B cell (primary cell): ENCODE measurements at regions not wholly inside any gene's neighbourhood (a gene's known extent, or its start where the extent isn't known, plus 50 kb on each side); places are given as distances from the start of the nearest gene placed in this dataset.

Experiments
- CTCF ChIP-seq: fragments of 200-600 bp; IDR thresholded peaks from one replicate; pipeline ENCODE4 v1.8.0; 2022; ENCODE audit warnings: antibody characterized with exemption, mild to moderate bottlenecking
- EZH2 ChIP-seq: IDR thresholded peaks from 2 replicates; pipeline ENCODE4 v1.6.1; 2012; ENCODE audit warnings: borderline replicate concordance, low read depth, mild to moderate bottlenecking, moderate library complexity, low read length; ENCODE audit not compliant: insufficient read depth, poor library complexity, severe bottlenecking

GRCh38 chrX:125953814-125954213 lies 212.3 kb downstream of the DCAF12L2 start:
- TF ChIP-seq CTCF (no peak), EZH2 (no peak)
